ENCODE measurements at regions not wholly inside any gene's neighbourhood (a gene's known extent, or its start where the extent isn't known, plus 50 kb on each side); places are given as distances from the start of the nearest gene placed in this dataset.

DNA sequence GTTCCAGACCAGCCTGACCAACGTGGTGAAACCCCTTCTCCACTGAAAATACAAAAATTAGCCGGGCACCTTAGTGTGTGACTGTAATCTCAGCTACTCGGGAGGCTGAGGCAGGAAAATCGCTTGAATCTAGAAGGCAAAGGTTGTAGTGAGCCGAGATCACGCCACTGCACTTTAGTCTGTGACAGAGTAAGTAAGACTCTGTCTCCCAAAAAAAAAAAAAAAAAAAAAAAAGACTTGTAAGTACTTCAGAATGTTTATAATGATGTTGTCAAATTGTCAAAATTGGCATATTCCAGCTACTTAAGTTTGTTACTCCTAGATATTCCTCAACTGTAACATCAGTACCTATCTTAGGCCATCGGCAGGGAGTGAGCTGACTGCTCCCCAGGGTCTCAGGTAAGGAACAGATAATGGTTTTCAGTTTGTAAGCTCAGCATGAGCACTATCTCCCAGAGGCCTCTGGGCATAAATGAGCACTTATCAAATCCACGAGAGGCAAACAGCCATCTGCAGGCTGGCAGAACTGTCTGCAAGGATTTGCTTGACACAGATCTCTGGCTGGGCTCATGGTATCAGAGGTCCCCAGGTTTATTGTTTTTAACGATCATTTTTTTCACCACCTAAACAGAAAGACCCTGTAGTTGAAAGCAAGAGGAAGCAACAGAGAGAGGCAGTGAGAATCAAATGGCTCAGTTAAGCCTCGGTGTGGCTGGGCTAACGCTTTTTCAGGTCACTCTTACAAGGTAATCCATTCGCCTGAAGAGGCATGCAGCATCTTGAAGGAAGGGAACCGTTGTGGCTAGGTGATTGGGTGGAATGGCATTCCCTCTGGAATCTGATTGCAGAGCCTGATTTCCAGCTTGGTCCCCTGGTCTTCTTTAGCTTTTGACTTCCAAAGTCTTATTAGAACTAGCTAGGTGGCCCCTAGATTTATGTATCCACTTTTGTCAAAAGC, 115.9 kb downstream of the LY86 start:
- Mint-ChIP-seq H3K9me3 (ENCODE audit: low read depth) (no peaks in the 10 kb centered on the region), H3K4me1 (ENCODE audit: low read depth) (peaks cover 14% of the 10 kb centered on the region), H3K36me3 (ENCODE audit: low read depth) (no peaks in the 10 kb centered on the region), H3K27me3 (ENCODE audit: low read depth) (no peaks in the 10 kb centered on the region), H3K27ac (ENCODE audit: unreplicated experiment) (no peak overlapping the region), H3K4me3 (ENCODE audit: unreplicated experiment) (no peak overlapping the region)
- no peak for DNase-seq (ENCODE audit: low spot score)
- TF ChIP-seq, protein P1, sequence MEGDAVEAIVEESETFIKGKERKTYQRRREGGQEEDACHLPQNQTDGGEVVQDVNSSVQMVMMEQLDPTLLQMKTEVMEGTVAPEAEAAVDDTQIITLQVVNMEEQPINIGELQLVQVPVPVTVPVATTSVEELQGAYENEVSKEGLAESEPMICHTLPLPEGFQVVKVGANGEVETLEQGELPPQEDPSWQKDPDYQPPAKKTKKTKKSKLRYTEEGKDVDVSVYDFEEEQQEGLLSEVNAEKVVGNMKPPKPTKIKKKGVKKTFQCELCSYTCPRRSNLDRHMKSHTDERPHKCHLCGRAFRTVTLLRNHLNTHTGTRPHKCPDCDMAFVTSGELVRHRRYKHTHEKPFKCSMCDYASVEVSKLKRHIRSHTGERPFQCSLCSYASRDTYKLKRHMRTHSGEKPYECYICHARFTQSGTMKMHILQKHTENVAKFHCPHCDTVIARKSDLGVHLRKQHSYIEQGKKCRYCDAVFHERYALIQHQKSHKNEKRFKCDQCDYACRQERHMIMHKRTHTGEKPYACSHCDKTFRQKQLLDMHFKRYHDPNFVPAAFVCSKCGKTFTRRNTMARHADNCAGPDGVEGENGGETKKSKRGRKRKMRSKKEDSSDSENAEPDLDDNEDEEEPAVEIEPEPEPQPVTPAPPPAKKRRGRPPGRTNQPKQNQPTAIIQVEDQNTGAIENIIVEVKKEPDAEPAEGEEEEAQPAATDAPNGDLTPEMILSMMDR (IDR thresholded peaks at IDR 0.05), result no peak

DNA sequence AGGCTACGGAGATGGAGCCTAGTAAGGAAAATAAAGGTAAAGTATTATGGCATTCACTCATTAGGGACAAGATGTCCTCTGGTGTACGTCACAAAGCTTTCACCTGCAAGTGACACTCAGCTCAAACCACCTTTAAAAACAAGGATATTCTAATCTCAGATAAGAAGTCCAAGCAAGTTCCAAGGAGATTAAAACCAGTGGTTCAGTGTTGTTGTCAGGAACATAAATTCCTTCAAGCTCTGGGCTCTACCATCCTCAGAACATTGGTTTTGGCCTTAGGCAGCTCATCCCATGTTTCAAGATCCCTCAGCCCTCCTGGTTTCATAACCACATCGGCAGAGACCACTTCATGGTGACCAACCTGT, 116.5 kb downstream of the LY86 start:
- Mint-ChIP-seq H3K9me3 (ENCODE audit: low read depth) (no peaks in the 10 kb centered on the region), H3K36me3 (ENCODE audit: low read depth) (no peaks in the 10 kb centered on the region), H3K4me3 (ENCODE audit: unreplicated experiment) (no peak overlapping the region), H3K4me1 (ENCODE audit: low read depth) (peaks cover 7% of the 10 kb centered on the region), H3K27ac (ENCODE audit: unreplicated experiment) (no peak overlapping the region), H3K27me3 (ENCODE audit: low read depth) (no peaks in the 10 kb centered on the region)
- TF ChIP-seq, protein P1 (IDR thresholded peaks at IDR 0.05), result no peak
- DNase-seq (ENCODE audit: low spot score), result no peak

DNA sequence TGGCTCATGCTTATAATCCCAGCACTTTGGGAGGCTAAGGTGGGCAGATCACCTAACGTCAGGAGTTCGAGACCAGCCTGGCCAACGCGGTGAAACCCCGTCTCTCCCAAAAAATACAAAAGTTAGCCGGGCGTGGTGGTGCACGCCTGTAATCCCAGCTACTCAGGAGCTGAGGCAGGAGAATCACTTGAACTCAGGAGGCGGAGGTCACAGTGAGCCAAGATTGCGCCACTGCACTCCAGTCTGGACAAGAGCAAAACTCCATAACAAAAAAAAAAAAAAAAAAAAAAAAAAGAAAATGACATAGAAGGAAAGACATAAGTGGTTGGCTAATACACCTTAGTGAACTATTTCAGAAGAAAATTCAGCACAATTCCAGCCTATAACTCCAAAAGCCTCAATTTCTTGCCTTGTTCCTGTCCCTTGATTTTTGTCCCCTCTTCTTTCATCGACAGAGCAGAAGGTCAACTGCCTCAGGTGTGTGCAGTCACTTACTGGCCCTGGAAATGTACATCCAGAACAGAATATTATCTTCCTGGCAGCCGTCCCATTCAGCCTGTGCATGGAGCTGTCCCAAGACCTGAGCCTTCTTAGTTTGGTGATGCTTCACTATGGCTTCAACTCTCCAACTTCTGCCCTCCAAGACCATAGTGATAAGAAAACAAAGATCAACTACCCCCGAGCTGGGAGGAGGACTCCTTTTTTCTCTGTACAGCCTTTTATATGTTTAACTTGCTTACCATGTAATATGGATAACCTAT, 117.6 kb downstream of the LY86 start:
- no peak overlapping the region for H3K27ac Mint-ChIP-seq (ENCODE audit: unreplicated experiment)
- DNase-seq (ENCODE audit: low spot score), result no peak
- no peaks in the 10 kb centered on the region for H3K9me3 Mint-ChIP-seq (ENCODE audit: low read depth)
- no peaks in the 10 kb centered on the region for H3K4me1 Mint-ChIP-seq (ENCODE audit: low read depth)
- no peaks in the 10 kb centered on the region for H3K27me3 Mint-ChIP-seq (ENCODE audit: low read depth)
- H3K36me3 Mint-ChIP-seq (ENCODE audit: low read depth), result no peaks in the 10 kb centered on the region
- no peak overlapping the region for H3K4me3 Mint-ChIP-seq (ENCODE audit: unreplicated experiment)
- TF ChIP-seq, protein P1 (IDR thresholded peaks at IDR 0.05), result no peak

DNA sequence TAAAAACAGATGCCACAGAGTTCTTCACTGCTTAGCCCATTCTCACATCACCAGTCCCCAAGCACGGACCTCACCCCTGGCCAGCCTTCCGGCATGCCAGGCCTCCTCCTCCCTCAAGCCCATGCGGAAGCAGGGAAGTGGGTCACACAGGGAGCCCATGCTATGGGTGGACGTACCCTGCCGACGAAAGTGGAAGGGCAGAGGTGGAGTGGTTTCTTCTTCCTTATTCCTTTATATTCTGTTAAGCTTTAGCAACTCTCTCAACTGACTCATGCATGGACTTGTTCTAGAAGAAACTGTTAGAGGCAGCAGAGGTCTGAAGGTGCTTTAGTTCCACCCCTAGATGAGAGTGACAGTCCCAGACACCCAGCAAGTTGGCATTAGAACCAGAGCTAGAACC, 118.6 kb downstream of the LY86 start:
- H3K27me3 Mint-ChIP-seq (ENCODE audit: low read depth), result no peaks in the 10 kb centered on the region
- no peak overlapping the region for H3K4me3 Mint-ChIP-seq (ENCODE audit: unreplicated experiment)
- TF ChIP-seq, protein P1 (IDR thresholded peaks at IDR 0.05), result no peak
- H3K4me1 Mint-ChIP-seq (ENCODE audit: low read depth), result no peaks in the 10 kb centered on the region
- H3K9me3 Mint-ChIP-seq (ENCODE audit: low read depth), result no peaks in the 10 kb centered on the region
- no peaks in the 10 kb centered on the region for H3K36me3 Mint-ChIP-seq (ENCODE audit: low read depth)
- no peak for DNase-seq (ENCODE audit: low spot score)
- H3K27ac Mint-ChIP-seq (ENCODE audit: unreplicated experiment), result no peak overlapping the region

DNA sequence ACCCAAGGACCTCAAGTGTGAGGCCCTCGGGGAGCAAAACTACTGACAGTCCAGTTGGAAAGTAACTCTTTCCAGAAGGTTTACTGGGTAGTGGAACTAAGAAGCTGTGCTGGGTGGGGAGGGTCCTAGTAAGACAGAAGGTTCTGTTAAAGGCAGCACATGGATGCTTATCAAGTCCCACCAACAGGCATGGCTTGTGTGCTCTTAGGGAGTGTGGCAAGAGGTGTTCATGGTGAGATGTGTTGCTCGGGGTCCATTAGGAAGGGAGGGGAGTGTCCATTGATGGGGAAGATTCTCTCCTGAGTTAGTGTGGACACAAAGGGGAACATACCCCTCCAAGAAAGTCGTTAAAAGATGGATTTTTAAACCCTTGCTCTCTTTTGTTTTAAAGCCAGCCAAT, 120.6 kb downstream of the LY86 start:
- H3K27me3 Mint-ChIP-seq (ENCODE audit: low read depth), result no peaks in the 10 kb centered on the region
- H3K4me3 Mint-ChIP-seq (ENCODE audit: unreplicated experiment), result no peak overlapping the region
- peaks cover 13% of the 10 kb centered on the region for H3K4me1 Mint-ChIP-seq (ENCODE audit: low read depth)
- DNase-seq (ENCODE audit: low spot score), result no peak
- no peak overlapping the region for H3K27ac Mint-ChIP-seq (ENCODE audit: unreplicated experiment)
- H3K36me3 Mint-ChIP-seq (ENCODE audit: low read depth), result no peaks in the 10 kb centered on the region
- TF ChIP-seq, protein P1 (IDR thresholded peaks at IDR 0.05), result no peak
- H3K9me3 Mint-ChIP-seq (ENCODE audit: low read depth), result no peaks in the 10 kb centered on the region
